ENCODE measurements at regions not wholly inside any gene's neighbourhood (a gene's known extent, or its start where the extent isn't known, plus 50 kb on each side); places are given as distances from the start of the nearest gene placed in this dataset.

- TF ChIP-seq CTCF (IDR thresholded peaks at IDR 0.05): no peak
- H3K36me3 Mint-ChIP-seq (ENCODE audit: low read depth): peaks cover 8% of the 10 kb centered on the region
- peaks cover 15% of the 10 kb centered on the region for H3K9me3 Mint-ChIP-seq
- peaks cover 10% of the 10 kb centered on the region for H3K4me1 Mint-ChIP-seq
- H3K27me3 Mint-ChIP-seq (ENCODE audit: low read depth, poor library complexity): no peaks in the 10 kb centered on the region
- H3K4me3 Mint-ChIP-seq: no peak overlapping the region
- H3K27ac Mint-ChIP-seq: peak overlapping the region; percentile 84
- no peak for DNase-seq
These were observed 192.4 kb upstream of the DPH6 start for GRCh38 chr15:35738370-35738769.

- no peak for DNase-seq
- Mint-ChIP-seq H3K27me3 (ENCODE audit: low read depth, poor library complexity) (peaks cover 4% of the 10 kb centered on the region), H3K36me3 (ENCODE audit: low read depth) (peaks cover 8% of the 10 kb centered on the region), H3K4me3 (no peak overlapping the region), H3K4me1 (peaks cover 19% of the 10 kb centered on the region), H3K9me3 (peaks cover 18% of the 10 kb centered on the region), H3K27ac (no peak overlapping the region)
- no peak for TF ChIP-seq CTCF (IDR thresholded peaks at IDR 0.05)
These were observed 194.8 kb upstream of the DPH6 start for GRCh38 chr15:35740761-35741160.

GRCh38 chr15:35741395-35741794 is 195.4 kb upstream of the DPH6 start:
- TF ChIP-seq CTCF (IDR thresholded peaks at IDR 0.05): no peak
- no peak for DNase-seq
- H3K9me3 Mint-ChIP-seq: peaks cover 23% of the 10 kb centered on the region
- H3K27ac Mint-ChIP-seq: no peak overlapping the region
- H3K4me1 Mint-ChIP-seq: peaks cover 24% of the 10 kb centered on the region
- peaks cover 8% of the 10 kb centered on the region for H3K36me3 Mint-ChIP-seq (ENCODE audit: low read depth)
- H3K27me3 Mint-ChIP-seq (ENCODE audit: low read depth, poor library complexity): peaks cover 7% of the 10 kb centered on the region
- no peak overlapping the region for H3K4me3 Mint-ChIP-seq

- DNase-seq: no peak
- H3K4me1 Mint-ChIP-seq: peaks cover 24% of the 10 kb centered on the region
- TF ChIP-seq CTCF (IDR thresholded peaks at IDR 0.05): no peak
- H3K27me3 Mint-ChIP-seq (ENCODE audit: low read depth, poor library complexity): peaks cover 7% of the 10 kb centered on the region
- H3K27ac Mint-ChIP-seq: no peak overlapping the region
- H3K9me3 Mint-ChIP-seq: peaks cover 23% of the 10 kb centered on the region
- H3K36me3 Mint-ChIP-seq (ENCODE audit: low read depth): peaks cover 8% of the 10 kb centered on the region
- H3K4me3 Mint-ChIP-seq: no peak overlapping the region
These were observed 195.9 kb upstream of the DPH6 start for GRCh38 chr15:35741881-35742280.

- Mint-ChIP-seq H3K27ac (no peak overlapping the region), H3K9me3 (peaks cover 19% of the 10 kb centered on the region), H3K4me3 (no peak overlapping the region), H3K4me1 (peaks cover 24% of the 10 kb centered on the region), H3K27me3 (ENCODE audit: low read depth, poor library complexity) (peaks cover 7% of the 10 kb centered on the region), H3K36me3 (ENCODE audit: low read depth) (peaks cover 9% of the 10 kb centered on the region)
- DNase-seq: no peak
- TF ChIP-seq CTCF (IDR thresholded peaks at IDR 0.05): no peak
These were observed 197.4 kb upstream of the DPH6 start for GRCh38 chr15:35743321-35743720.

GRCh38 chr15:35746121-35746520 is 200.2 kb upstream of the DPH6 start:
- no peak for TF ChIP-seq CTCF (IDR thresholded peaks at IDR 0.05)
- Mint-ChIP-seq H3K27me3 (ENCODE audit: low read depth, poor library complexity) (peaks cover 7% of the 10 kb centered on the region), H3K9me3 (peaks cover 17% of the 10 kb centered on the region), H3K27ac (peak overlapping the region; percentile 26), H3K4me1 (peaks cover 24% of the 10 kb centered on the region), H3K4me3 (no peak overlapping the region), H3K36me3 (ENCODE audit: low read depth) (peaks cover 8% of the 10 kb centered on the region)
- no peak for DNase-seq
